ENCODE measurements at regions not wholly inside any gene's neighbourhood (a gene's known extent, or its start where the extent isn't known, plus 50 kb on each side); places are given as distances from the start of the nearest gene placed in this dataset.

DNA sequence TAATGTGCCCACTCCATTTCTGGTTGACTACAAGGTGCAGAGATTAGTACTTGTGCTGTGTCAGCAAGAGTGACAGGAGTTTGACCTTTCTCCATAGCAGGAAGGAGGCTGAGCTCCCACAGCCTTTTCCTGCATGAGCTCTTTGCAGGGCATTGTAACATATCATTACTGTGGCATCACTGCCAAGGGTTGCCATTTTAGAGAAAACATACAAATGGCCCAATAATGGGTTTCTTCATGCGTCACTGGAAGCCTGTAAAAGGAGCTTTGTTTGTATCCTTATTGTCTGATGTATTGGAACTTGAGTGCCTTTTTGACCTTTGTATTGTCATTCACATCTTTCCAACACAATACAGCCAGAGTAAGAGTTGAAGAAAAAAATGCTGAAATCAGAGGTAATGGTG lies 323.0 kb upstream of the CDIN1 start:
- H2BK120ac ChIP-seq (ENCODE audit: low read depth, low read length) = no peak overlapping the region
- H4K91ac ChIP-seq (ENCODE audit: insufficient read depth, low read depth, low read length) = no peak overlapping the region
- no peak overlapping the region for H3K4me2 ChIP-seq (ENCODE audit: low read depth, low read length)
- H3K18ac ChIP-seq (ENCODE audit: low read depth, low read length) = no peak overlapping the region
- H3K4me1 ChIP-seq (ENCODE audit: control insufficient read depth, insufficient read depth, low read length) = no peaks in the 10 kb centered on the region
- intact Hi-C loops (cut with micrococcal nuclease) (no loop called here), in situ Hi-C loops (cut with MboI; ENCODE audit: low sequenced_read_pairs) (no loop called here), dilution Hi-C loops (cut with HindIII; ENCODE audit: low sequenced_read_pairs, unreplicated experiment) (no loop called here)
- ATAC-seq (ENCODE audit: low read depth) = no peak
- no peak overlapping the region for H2BK5ac ChIP-seq (ENCODE audit: low read depth, low read length, poor library complexity, severe bottlenecking)
- no peaks in the 10 kb centered on the region for H3K79me1 ChIP-seq (ENCODE audit: low read depth in 1 of 2, low read length in 2 of 2)
- no peak overlapping the region for H3K4ac ChIP-seq (ENCODE audit: low read depth, low read length)
- no peak overlapping the region for H3K4me3 ChIP-seq (ENCODE audit: insufficient read depth, low read depth, low read length)
- BruUV-seq (replicated peaks) = no TSS peak
- no peak overlapping the region for H4K8ac ChIP-seq (ENCODE audit: low read depth in 2 of 2, low read length in 2 of 2)
- no peak overlapping the region for H2AK9ac ChIP-seq (replicated peaks; ENCODE audit: low read depth, low read length, poor library complexity)
- no peak overlapping the region for H3K23ac ChIP-seq (ENCODE audit: low read depth, low read length)
- no peaks in the 10 kb centered on the region for H3K36me3 ChIP-seq (ENCODE audit: control insufficient read depth, insufficient read depth, low read length)
- no peaks in the 10 kb centered on the region for H4K20me1 ChIP-seq (ENCODE audit: insufficient read depth, low read length)
- WGBS, 2 experiments (ENCODE audit: extremely low coverage in 2 of 2, insufficient read length in 1 of 2) = no CpG with 5 or more reads among the region's 1 CpG
- no peaks in the 10 kb centered on the region for H3K27me3 ChIP-seq (ENCODE audit: control insufficient read depth, insufficient read depth, low read length)
- no peak overlapping the region for H2AFZ ChIP-seq (replicated peaks; ENCODE audit: low read length, poor library complexity)
- DNase-seq = no peak
- TF ChIP-seq NFE2L2 (IDR thresholded peaks at IDR 0.05; ENCODE audit: low read depth, low read length) (no peak), SMC3 (IDR thresholded peaks at IDR 0.05; ENCODE audit: low read depth, low read length) (no peak), MAZ (IDR thresholded peaks at IDR 0.05; ENCODE audit: borderline replicate concordance, low read depth, low read length) (no peak), CHD1 (IDR thresholded peaks at IDR 0.05; ENCODE audit: low read depth, low read length) (no peak), BHLHE40 (IDR thresholded peaks at IDR 0.05; ENCODE audit: low read depth, low read length) (no peak), POLR2A (IDR thresholded peaks at IDR 0.05; ENCODE audit: low read depth, low read length) (no peak), CTCF (conservative IDR thresholded peaks at IDR 0.05; ENCODE audit: low read depth, low read length) (no peak), FOS (IDR thresholded peaks at IDR 0.05; ENCODE audit: low read depth, low read length) (no peak), MAFK (IDR thresholded peaks at IDR 0.05; ENCODE audit: low read depth, low read length) (peak; percentile 50; the same call in 1 of the 2 replicates)
- H3K9ac ChIP-seq (ENCODE audit: low read depth, low read length) = no peak overlapping the region
- no peak overlapping the region for H3K56ac ChIP-seq (ENCODE audit: extremely low read depth, insufficient read depth, low read length)
- no peaks in the 10 kb centered on the region for H3K9me1 ChIP-seq (ENCODE audit: insufficient read depth, low read length)
- H2BK15ac ChIP-seq (ENCODE audit: low read depth, low read length) = no peak overlapping the region
- ChIA-PET POLR2A (ENCODE audit: unreplicated experiment) (no interaction called here), CTCF (no interaction called here)
- no peaks in the 10 kb centered on the region for H3K9me3 ChIP-seq (ENCODE audit: control insufficient read depth, insufficient read depth, low read length)
- no peak overlapping the region for H2BK20ac ChIP-seq (ENCODE audit: low read depth, low read length)
- no peak overlapping the region for H3K27ac ChIP-seq (ENCODE audit: insufficient read depth, low read length)
- no peak overlapping the region for H2AK5ac ChIP-seq (ENCODE audit: low read depth, low read length)
- H3K14ac ChIP-seq (replicated peaks; ENCODE audit: low read depth, low read length) = no peak overlapping the region
- no peak overlapping the region for H4K5ac ChIP-seq (ENCODE audit: low read depth, low read length)

All from IMR-90 (cell line).